GM03348 (cell line): ENCODE measurements at regions not wholly inside any gene's neighbourhood (a gene's known extent, or its start where the extent isn't known, plus 50 kb on each side); places are given as distances from the start of the nearest gene placed in this dataset.

Experiments
- DNase-seq: peaks from one replicate; pipeline ENCODE4 v3.0.0; 2012; ENCODE audit warnings: low spot score

- no peak for DNase-seq
Measured at GRCh38 chr12:16415155-16415554, 67.7 kb downstream of the MGST1 start.

GRCh38 chr12:16417058-16417457 is 69.6 kb downstream of the MGST1 start:
- no peak for DNase-seq

- no peak for DNase-seq
Measured at GRCh38 chr12:16421806-16422205, 74.4 kb downstream of the MGST1 start.

GRCh38 chr12:16424531-16424930 is 77.1 kb downstream of the MGST1 start:
- no peak for DNase-seq

- no peak for DNase-seq
Measured at GRCh38 chr12:16435875-16436554, 88.6 kb downstream of the MGST1 start.

- DNase-seq, result no peak
Measured at GRCh38 chr12:16437281-16437816, 89.9 kb downstream of the MGST1 start.

GRCh38 chr12:16437926-16438325 is 90.5 kb downstream of the MGST1 start:
- no peak for DNase-seq

GRCh38 chr12:16449459-16449858 is 102.0 kb downstream of the MGST1 start:
- no peak for DNase-seq

GRCh38 chr12:16453319-16453718 is 105.9 kb downstream of the MGST1 start:
- no peak for DNase-seq

- DNase-seq, result no peak
Measured at GRCh38 chr12:16454481-16454880, 107.0 kb downstream of the MGST1 start.

- DNase-seq, result no peak
Measured at GRCh38 chr12:16458521-16459078, 111.2 kb downstream of the MGST1 start.

- DNase-seq, result no peak
Measured at GRCh38 chr12:16467272-16467671, 119.8 kb downstream of the MGST1 start.

- DNase-seq, result no peak
Measured at GRCh38 chr12:16472631-16473030, 125.2 kb downstream of the MGST1 start.

GRCh38 chr12:16473610-16474326 is 126.3 kb downstream of the MGST1 start:
- DNase-seq, result peak; percentile 12

- no peak for DNase-seq
Measured at GRCh38 chr12:16474801-16475200, 127.4 kb downstream of the MGST1 start.

- no peak for DNase-seq
Measured at GRCh38 chr12:16475521-16475920, 128.1 kb downstream of the MGST1 start.

- DNase-seq, result no peak
Measured at GRCh38 chr12:16482726-16483125, 123.2 kb downstream of the LMO3 start.

GRCh38 chr12:16492240-16492639 is 113.7 kb downstream of the LMO3 start:
- DNase-seq, result no peak

- DNase-seq, result no peak
Measured at GRCh38 chr12:16492820-16493797, 112.9 kb downstream of the LMO3 start.

GRCh38 chr12:16495196-16495595 is 110.8 kb downstream of the LMO3 start:
- no peak for DNase-seq
